Endothelial cell (in vitro differentiated cells): ENCODE measurements at regions not wholly inside any gene's neighbourhood (a gene's known extent, or its start where the extent isn't known, plus 50 kb on each side); places are given as distances from the start of the nearest gene placed in this dataset.

Source experiments
- DNase-seq: peaks from one replicate; pipeline ENCODE4 v3.0.0; 2021; ENCODE audit warnings: low spot score
- H3K27ac Mint-ChIP-seq: one replicate; pipeline ENCODE4 v1.8.0; 2021; ENCODE audit warnings: mixed read lengths, inconsistent platforms; ENCODE audit not compliant: unreplicated experiment
- H3K27me3 Mint-ChIP-seq: one replicate; pipeline ENCODE4 v1.8.0; 2021; ENCODE audit warnings: mild to moderate bottlenecking, moderate library complexity, mixed read lengths, inconsistent platforms; ENCODE audit not compliant: unreplicated experiment
- H3K36me3 Mint-ChIP-seq: one replicate; pipeline ENCODE4 v1.8.0; 2021; ENCODE audit warnings: mild to moderate bottlenecking, low read depth, mixed read lengths, inconsistent platforms; ENCODE audit not compliant: unreplicated experiment
- H3K4me1 Mint-ChIP-seq: one replicate; pipeline ENCODE4 v1.8.0; 2021; ENCODE audit warnings: mild to moderate bottlenecking, mixed read lengths, inconsistent platforms; ENCODE audit not compliant: unreplicated experiment
- H3K4me3 Mint-ChIP-seq: one replicate; pipeline ENCODE4 v1.8.0; 2021; ENCODE audit warnings: mild to moderate bottlenecking, mixed read lengths, inconsistent platforms; ENCODE audit not compliant: unreplicated experiment
- H3K9me3 Mint-ChIP-seq: one replicate; pipeline ENCODE4 v1.8.0; 2021; ENCODE audit warnings: mixed read lengths, inconsistent platforms; ENCODE audit not compliant: unreplicated experiment
- CTCF ChIP-seq: fragments of 200-600 bp; sonication (generic); IDR thresholded peaks from one replicate; pipeline ENCODE4 v1.5.0; 2021; ENCODE audit warnings: antibody characterized with exemption; ENCODE audit not compliant: unreplicated experiment

- Mint-ChIP-seq H3K27ac (no peak overlapping the region), H3K9me3 (no peaks in the 10 kb centered on the region), H3K36me3 (no peaks in the 10 kb centered on the region), H3K4me1 (peaks cover 5% of the 10 kb centered on the region), H3K4me3 (no peak overlapping the region), H3K27me3 (no peaks in the 10 kb centered on the region)
- TF ChIP-seq CTCF: no peak
- DNase-seq: no peak
Measured at GRCh38 chr13:100810481-100810880, 135.9 kb upstream of the TMTC4 start.

GRCh38 chr13:100809856-100810255 is 135.3 kb upstream of the TMTC4 start:
- H3K27ac Mint-ChIP-seq: no peak overlapping the region
- H3K9me3 Mint-ChIP-seq: no peaks in the 10 kb centered on the region
- no peak for TF ChIP-seq CTCF
- H3K4me3 Mint-ChIP-seq: no peak overlapping the region
- no peak for DNase-seq
- no peaks in the 10 kb centered on the region for H3K36me3 Mint-ChIP-seq
- peaks cover 5% of the 10 kb centered on the region for H3K4me1 Mint-ChIP-seq
- no peaks in the 10 kb centered on the region for H3K27me3 Mint-ChIP-seq

GRCh38 chr13:100809129-100809390 is 134.5 kb upstream of the TMTC4 start:
- Mint-ChIP-seq H3K4me3 (no peak overlapping the region), H3K36me3 (no peaks in the 10 kb centered on the region), H3K27ac (no peak overlapping the region), H3K4me1 (peaks cover 5% of the 10 kb centered on the region), H3K27me3 (no peaks in the 10 kb centered on the region), H3K9me3 (no peaks in the 10 kb centered on the region)
- DNase-seq: no peak
- no peak for TF ChIP-seq CTCF

- Mint-ChIP-seq H3K9me3 (no peaks in the 10 kb centered on the region), H3K27me3 (no peaks in the 10 kb centered on the region), H3K4me1 (peaks cover 5% of the 10 kb centered on the region), H3K36me3 (no peaks in the 10 kb centered on the region), H3K4me3 (no peak overlapping the region), H3K27ac (no peak overlapping the region)
- no peak for TF ChIP-seq CTCF
- DNase-seq: no peak
Measured at GRCh38 chr13:100808330-100809128, 133.9 kb upstream of the TMTC4 start.

GRCh38 chr13:100803091-100803490 is 128.5 kb upstream of the TMTC4 start:
- Mint-ChIP-seq H3K9me3 (no peaks in the 10 kb centered on the region), H3K4me3 (no peak overlapping the region), H3K4me1 (no peaks in the 10 kb centered on the region), H3K27me3 (no peaks in the 10 kb centered on the region), H3K36me3 (no peaks in the 10 kb centered on the region), H3K27ac (no peak overlapping the region)
- TF ChIP-seq CTCF: no peak
- no peak for DNase-seq
